GM12892 (cell line): ENCODE measurements at regions not wholly inside any gene's neighbourhood (a gene's known extent, or its start where the extent isn't known, plus 50 kb on each side); places are given as distances from the start of the nearest gene placed in this dataset.

Source experiments
- POLR2A ChIP-seq: IDR thresholded peaks from 2 replicates; pipeline ENCODE4 v1.6.1; 2011; ENCODE audit warnings: low read depth, low read length, control low read depth
- POLR2AphosphoS5 ChIP-seq: IDR thresholded peaks from 2 replicates; pipeline ENCODE4 v1.6.1; 2011; ENCODE audit warnings: low read depth, low read length, control low read depth
- TAF1 ChIP-seq: IDR thresholded peaks from 2 replicates; pipeline ENCODE4 v1.6.1; 2011; ENCODE audit warnings: low read depth, mild to moderate bottlenecking, control low read depth, low read length, borderline replicate concordance

GRCh38 chr2:45192481-45192880 is 183.2 kb upstream of the SIX2 start:
- TF ChIP-seq POLR2A (no peak), TAF1 (no peak), POLR2AphosphoS5 (no peak)
